H1 (cell line): ENCODE measurements at regions not wholly inside any gene's neighbourhood (a gene's known extent, or its start where the extent isn't known, plus 50 kb on each side); places are given as distances from the start of the nearest gene placed in this dataset.

Experiments used
- CTCF ChIA-PET: fragments of 300-600 bp; sonication (Branson Sonifier 250); formaldehyde crosslinking; loops from one replicate; lab custom pipeline; 2021; ENCODE audit not compliant: partially characterized antibody; lab: Charles Lee
- POLR2A ChIA-PET: fragments of 300-600 bp; sonication (Branson Sonifier 250); formaldehyde crosslinking; loops from one replicate; lab custom pipeline; 2021; ENCODE audit warnings: inconsistent platforms; ENCODE audit not compliant: partially characterized antibody; lab: Charles Lee
- DNase-seq, 2 experiments: peaks; one replicate each; pipeline versions ENCODE4 v3.0.0 to v3.0.0-alpha.2; 2010 to 2022; ENCODE audit warnings: low spot score in 2 of 2, low read depth in 1 of 2, mixed read lengths in 1 of 2
- FAIRE-seq: peaks from 2 replicates; lab custom pipeline; 2011; peaks lifted over from hg19 to GRCh38; lab: Jason Lieb, UNC
- H2AFZ ChIP-seq: 2 replicates; pipeline ENCODE4 v1.8.1; 2012; ENCODE audit warnings: low read length, inconsistent platforms
- H2AK5ac ChIP-seq: 2 replicates; pipeline ENCODE4 v1.6.1; 2013; ENCODE audit warnings: low read depth, low read length
- H2BK120ac ChIP-seq: replicated peaks from 2 replicates; pipeline ENCODE3; 2013; ENCODE audit warnings: low read depth, low read length, inconsistent platforms
- H2BK12ac ChIP-seq: 2 replicates; pipeline ENCODE4 v1.6.1; 2013; ENCODE audit warnings: low read depth, low read length
- H2BK15ac ChIP-seq: 2 replicates; pipeline ENCODE4 v1.6.1; 2013; ENCODE audit warnings: low read length
- H2BK20ac ChIP-seq: 2 replicates; pipeline ENCODE4 v1.6.1; 2013; ENCODE audit warnings: low read length
- H2BK5ac ChIP-seq: 2 replicates; pipeline ENCODE4 v1.6.1; 2013; ENCODE audit warnings: low read depth, low read length
- H3K14ac ChIP-seq: 2 replicates; pipeline ENCODE4 v1.6.1; 2013; ENCODE audit warnings: inconsistent platforms; ENCODE audit not compliant: insufficient read length
- H3K18ac ChIP-seq: 2 replicates; pipeline ENCODE4 v1.6.1; 2013; ENCODE audit warnings: low read length; ENCODE audit errors: extremely low read depth
- H3K23ac ChIP-seq: 2 replicates; pipeline ENCODE4 v1.6.1; 2013; ENCODE audit warnings: inconsistent platforms; ENCODE audit not compliant: insufficient read length
- H3K23me2 ChIP-seq: 2 replicates; pipeline ENCODE4 v1.6.1; 2013; ENCODE audit warnings: low read depth, low read length
- H3K27ac ChIP-seq: 2 replicates; pipeline ENCODE4 v1.6.1; 2011; ENCODE audit warnings: low read depth, low read length, inconsistent platforms
- H3K27me3 ChIP-seq, 4 experiments: replicated peaks in 1 of 4; 1 replicate in 1 of 4; 2 replicates in 3 of 4; pipeline versions ENCODE4 v1.6.1 to v1.8.1; 2011 to 2013; ENCODE audit warnings: low read length in 3 of 4, mild to moderate bottlenecking in 3 of 4, inconsistent platforms in 2 of 4, mixed read lengths in 2 of 4, moderate library complexity in 1 of 4; ENCODE audit not compliant: control insufficient read depth in 3 of 4, insufficient read depth in 3 of 4; ENCODE audit errors: extremely low read depth in 1 of 4
- H3K36me3 ChIP-seq, 4 experiments: 2 replicates each; pipeline versions ENCODE4 v1.6.1 to v1.8.1; 2011 to 2013; ENCODE audit warnings: mild to moderate bottlenecking in 4 of 4, low read length in 3 of 4, moderate library complexity in 2 of 4, control low read depth in 1 of 4, inconsistent platforms in 1 of 4; ENCODE audit not compliant: insufficient read depth in 4 of 4, control insufficient read depth in 2 of 4
- H3K4ac ChIP-seq: replicated peaks from 2 replicates; pipeline ENCODE3; 2013; ENCODE audit warnings: low read length, low read depth, mixed read lengths, inconsistent platforms; ENCODE audit not compliant: insufficient read length
- H3K4me1 ChIP-seq, 4 experiments: replicated peaks in 1 of 4; 1 replicate in 1 of 4; 2 replicates in 3 of 4; pipeline versions ENCODE4 v1.6.1 to v1.8.1; 2011 to 2013; ENCODE audit warnings: low read length in 3 of 4, inconsistent platforms in 2 of 4, mixed read lengths in 1 of 4; ENCODE audit not compliant: insufficient read depth in 4 of 4, control insufficient read depth in 3 of 4
- H3K4me2 ChIP-seq, 2 experiments: 2 replicates each; pipeline versions ENCODE4 v1.6.1 to v1.8.1; 2011 to 2013; ENCODE audit warnings: low read depth in 2 of 2, low read length in 2 of 2, control low read depth in 1 of 2, inconsistent platforms in 1 of 2, mild to moderate bottlenecking in 1 of 2; ENCODE audit not compliant: insufficient read depth in 1 of 2
- H3K4me3 ChIP-seq, 4 experiments: fragments of 200-600, 300-600 bp in 1 of 4; sonication (generic), shearing (Covaris generic), sonication (Bioruptor Twin) in 1 of 4; 2 replicates each; pipeline versions ENCODE4 v1.5.1 to v1.8.1; 2011 to 2016; ENCODE audit warnings: low read length in 4 of 4, low read depth in 3 of 4, control low read depth in 2 of 4, inconsistent platforms in 2 of 4, mild to moderate bottlenecking in 2 of 4, mixed read lengths in 1 of 4, moderate library complexity in 1 of 4; ENCODE audit not compliant: insufficient read depth in 2 of 4; ENCODE audit errors: extremely low read depth in 1 of 4
- H3K56ac ChIP-seq: replicated peaks from 2 replicates; pipeline ENCODE3; 2013; ENCODE audit warnings: low read depth, mild to moderate bottlenecking, mixed read lengths, low read length, inconsistent platforms; ENCODE audit not compliant: insufficient read length
- H3K79me1 ChIP-seq: 2 replicates; pipeline ENCODE4 v1.6.1; 2013; ENCODE audit warnings: low read depth, low read length, control low read depth
- H3K79me2 ChIP-seq, 2 experiments: 2 replicates each; pipeline versions ENCODE4 v1.6.1 to v1.8.1; 2012 to 2013; ENCODE audit warnings: low read length in 2 of 2, mild to moderate bottlenecking in 2 of 2, inconsistent platforms in 1 of 2; ENCODE audit not compliant: insufficient read depth in 2 of 2, control insufficient read depth in 1 of 2
- H3K9ac ChIP-seq, 4 experiments: replicated peaks in 1 of 4; 1 replicate in 1 of 4; 2 replicates in 3 of 4; pipeline versions ENCODE4 v1.6.1 to v1.8.1; 2011 to 2013; ENCODE audit warnings: low read depth in 3 of 4, low read length in 3 of 4, control low read depth in 2 of 4, mild to moderate bottlenecking in 2 of 4, moderate library complexity in 2 of 4, inconsistent platforms in 1 of 4; ENCODE audit errors: extremely low read depth in 1 of 4
- H3K9me3 ChIP-seq, 2 experiments: 2 replicates each; pipeline versions ENCODE4 v1.6.1 to v1.8.1; 2012 to 2013; ENCODE audit warnings: mild to moderate bottlenecking in 2 of 2, moderate library complexity in 2 of 2, control low read depth in 1 of 2, inconsistent platforms in 1 of 2, low read depth in 1 of 2, low read length in 1 of 2, mixed read lengths in 1 of 2; ENCODE audit not compliant: insufficient read depth in 2 of 2
- H4K20me1 ChIP-seq, 2 experiments: replicated peaks in 1 of 2; 2 replicates each; pipeline versions ENCODE3 to v1.8.1; 2011 to 2013; ENCODE audit warnings: inconsistent platforms in 2 of 2, low read length in 2 of 2, mild to moderate bottlenecking in 1 of 2; ENCODE audit not compliant: insufficient read depth in 2 of 2, control insufficient read depth in 1 of 2
- H4K5ac ChIP-seq: 2 replicates; pipeline ENCODE4 v1.6.1; 2013; ENCODE audit warnings: low read length, low read depth, mixed read lengths, inconsistent platforms; ENCODE audit not compliant: insufficient read length
- H4K8ac ChIP-seq: 2 replicates; pipeline ENCODE4 v1.8.0; 2013; ENCODE audit warnings: mild to moderate bottlenecking, moderate library complexity, low read length, inconsistent platforms; ENCODE audit not compliant: insufficient read depth; ENCODE audit errors: extremely low read depth
- H4K91ac ChIP-seq: replicated peaks from 2 replicates; pipeline ENCODE3; 2013; ENCODE audit warnings: low read length, mixed read lengths, inconsistent platforms; ENCODE audit not compliant: insufficient read length
- ATF3 ChIP-seq: IDR thresholded peaks from 2 replicates; pipeline ENCODE4 v1.6.1; 2011; ENCODE audit warnings: low read depth, mild to moderate bottlenecking, low read length; ENCODE audit not compliant: insufficient read depth
- CHD1 ChIP-seq: IDR thresholded peaks from 2 replicates; pipeline ENCODE4 v1.6.1; 2012; ENCODE audit warnings: low read depth, low read length, improper control_type of control experiment
- CTBP2 ChIP-seq: IDR thresholded peaks from 2 replicates; pipeline ENCODE4 v1.7.0; 2011; ENCODE audit warnings: borderline replicate concordance, mild to moderate bottlenecking, moderate library complexity, mixed read lengths, low read length; ENCODE audit not compliant: insufficient read depth, insufficient read length
- EGR1 ChIP-seq: IDR thresholded peaks from 2 replicates; pipeline ENCODE4 v1.6.1; 2011; ENCODE audit warnings: low read depth, low read length, borderline replicate concordance
- EZH2 ChIP-seq: fragments of 200-600 bp; sonication (generic); IDR thresholded peaks from 2 replicates; pipeline ENCODE4 v1.7.1; 2012; ENCODE audit warnings: low read depth, mild to moderate bottlenecking, moderate library complexity, low read length, inconsistent platforms; ENCODE audit not compliant: severe bottlenecking
- FOSL1 ChIP-seq: IDR thresholded peaks from 2 replicates; pipeline ENCODE4 v1.6.1; 2011; ENCODE audit warnings: mild to moderate bottlenecking, low read depth, low read length, moderate library complexity; ENCODE audit not compliant: insufficient read depth
- JUN ChIP-seq: IDR thresholded peaks from 2 replicates; pipeline ENCODE4 v1.6.1; 2011; ENCODE audit warnings: low read depth, mild to moderate bottlenecking, improper control_type of control experiment, low read length
- KDM4A ChIP-seq: IDR thresholded peaks from one replicate; pipeline ENCODE4 v1.7.1; 2012; ENCODE audit warnings: low read depth, mild to moderate bottlenecking, moderate library complexity, low read length, inconsistent platforms; ENCODE audit not compliant: severe bottlenecking
- SAP30 ChIP-seq: fragments of 300-600 bp; sonication (generic); IDR thresholded peaks from 2 replicates; pipeline ENCODE4 v1.7.1; 2012; ENCODE audit warnings: low read length, moderate library complexity, mild to moderate bottlenecking, inconsistent platforms; ENCODE audit not compliant: insufficient read depth, insufficient replicate concordance
- SP1 ChIP-seq: IDR thresholded peaks from 2 replicates; pipeline ENCODE4 v1.6.1; 2011; ENCODE audit warnings: low read depth, low read length
- SP2 ChIP-seq: IDR thresholded peaks from 2 replicates; pipeline ENCODE4 v1.6.1; 2012; ENCODE audit warnings: mild to moderate bottlenecking, low read length, inconsistent platforms
- TAF1 ChIP-seq: IDR thresholded peaks from 2 replicates; pipeline ENCODE4 v1.6.1; 2011; ENCODE audit warnings: mild to moderate bottlenecking, low read depth, low read length
- WGBS, 2 experiments: shearing (Covaris generic) in 1 of 2; methylation state at CpG; one replicate each; pipeline versions ENCODE4 v1.1.6 to v1.1.7; 2013 to 2015; ENCODE audit warnings: low lambda C conversion rate in 2 of 2, mixed read lengths in 2 of 2, inconsistent platforms in 1 of 2, low coverage in 1 of 2, missing lambda C conversion rate in 1 of 2; ENCODE audit not compliant: insufficient replicate concordance in 2 of 2, insufficient coverage in 1 of 2, insufficient read length in 1 of 2; ENCODE audit errors: extremely low coverage in 1 of 2, missing lambda C conversion rate in 1 of 2; 5-methylcytosine and 5-hydroxymethylcytosine counted together

- H2BK5ac ChIP-seq: no peak overlapping the region
- H2AK5ac ChIP-seq: no peak overlapping the region
- H4K20me1 ChIP-seq: no peaks in the 10 kb centered on the region
- H3K27me3 ChIP-seq: no peaks in the 10 kb centered on the region
- H3K4me2 ChIP-seq: no peak overlapping the region
- FAIRE-seq (no peak), DNase-seq (no peak)
- H3K4ac ChIP-seq: no peak overlapping the region
- H4K91ac ChIP-seq: no peak overlapping the region
- H2BK20ac ChIP-seq: no peak overlapping the region
- no peak overlapping the region for H2BK120ac ChIP-seq
- H3K79me1 ChIP-seq: no peaks in the 10 kb centered on the region
- no peak overlapping the region for H3K18ac ChIP-seq
- H2BK12ac ChIP-seq: no peak overlapping the region
- H3K36me3 ChIP-seq: no peaks in the 10 kb centered on the region
- H4K5ac ChIP-seq: no peak overlapping the region
- CTCF ChIA-PET: interaction anchor here (1.1 to 2.4 kb wide), 3 partner anchors 11 to 95 kb away, joined by 3 to 7 read pairs (median 4); no protein-coding TSS in a partner anchor
- H2BK15ac ChIP-seq: no peak overlapping the region
- H3K4me3 ChIP-seq: no peak overlapping the region
- H3K14ac ChIP-seq: no peak overlapping the region
- H3K4me1 ChIP-seq: no peaks in the 10 kb centered on the region
- H3K23me2 ChIP-seq: no peaks in the 10 kb centered on the region; the same call in 1 of the 2 replicates
- no peak overlapping the region for H3K23ac ChIP-seq
- H4K8ac ChIP-seq: no peak overlapping the region
- 91% methylated on average over 7 of the region's 7 CpGs; no CpG with 5 or more reads in 1 of the 2 experiments for WGBS, 2 experiments
- no peak overlapping the region for H3K27ac ChIP-seq
- POLR2A ChIA-PET: no interaction called here
- H3K56ac ChIP-seq: no peak overlapping the region
- H2AFZ ChIP-seq: no peak overlapping the region
- no peak overlapping the region for H3K9ac ChIP-seq
- H3K79me2 ChIP-seq: no peaks in the 10 kb centered on the region
- H3K9me3 ChIP-seq: no peaks in the 10 kb centered on the region
- no peak for TF ChIP-seq CHD1
- no peak for TF ChIP-seq JUN
- TF ChIP-seq SP1: no peak
- TF ChIP-seq CTBP2: no peak
- no peak for TF ChIP-seq TAF1
- no peak for TF ChIP-seq SP2
- no peak for TF ChIP-seq EZH2
- TF ChIP-seq EGR1: no peak
- TF ChIP-seq FOSL1: no peak
- TF ChIP-seq ATF3: no peak
- no peak for TF ChIP-seq SAP30
- no peak for TF ChIP-seq KDM4A
Measured at GRCh38 chr7:91383053-91383904, 119.0 kb downstream of the FZD1 start.
